ENCODE measurements at regions not wholly inside any gene's neighbourhood (a gene's known extent, or its start where the extent isn't known, plus 50 kb on each side); places are given as distances from the start of the nearest gene placed in this dataset.

- WGBS = 73% methylated on average over 2 of the region's 2 CpGs
- no peaks in the 10 kb centered on the region for H3K36me3 ChIP-seq (ENCODE audit: insufficient read depth)
- H3K4me3 ChIP-seq (ENCODE audit: low read depth, low read length) = no peak overlapping the region
- H3K27ac ChIP-seq (ENCODE audit: low read depth) = no peak overlapping the region
- H3K4me1 ChIP-seq (ENCODE audit: insufficient read depth) = no peaks in the 10 kb centered on the region
- no peak for DNase-seq (ENCODE audit: extremely low spot score)
Measured at GRCh38 chr7:12893292-12893691, 205.9 kb downstream of the ARL4A start.

- 73% methylated on average over 3 of the region's 3 CpGs for WGBS
Measured at GRCh38 chr7:12895296-12895695, 207.9 kb downstream of the ARL4A start.

DNA sequence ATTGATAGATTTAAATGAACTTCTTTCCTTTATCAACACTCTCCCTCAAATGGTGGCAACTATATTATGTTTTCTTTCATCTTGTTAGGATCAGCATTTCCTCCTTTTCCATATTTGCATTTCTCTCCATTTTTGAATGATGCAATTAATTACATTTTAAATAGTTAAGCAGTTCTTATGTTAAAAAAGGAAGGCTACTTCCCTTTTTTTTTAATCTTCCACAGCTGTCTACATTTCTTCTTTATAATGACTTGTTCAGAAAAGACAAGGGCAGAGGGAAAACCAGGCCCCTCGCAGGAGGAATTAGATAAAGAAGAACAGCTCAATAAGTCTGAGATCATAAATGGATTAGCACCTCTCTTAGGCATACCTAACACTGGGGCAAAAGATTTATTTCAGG, 208.9 kb downstream of the ARL4A start:
- Histone ChIP-seq H3K36me3 (ENCODE audit: insufficient read depth) (no peaks in the 10 kb centered on the region), H3K4me3 (ENCODE audit: low read depth, low read length) (no peak overlapping the region), H3K27ac (ENCODE audit: low read depth) (no peak overlapping the region), H3K4me1 (ENCODE audit: insufficient read depth) (no peaks in the 10 kb centered on the region)
- WGBS = 43% methylated on average over 1 of the region's 1 CpG
- no peak for DNase-seq (ENCODE audit: extremely low spot score)

More at GRCh38 chr7:12895296-12895695, 207.9 kb downstream of the ARL4A start:
- H3K36me3 ChIP-seq (ENCODE audit: insufficient read depth) = no peaks in the 10 kb centered on the region
- DNase-seq (ENCODE audit: extremely low spot score) = no peak
- H3K27ac ChIP-seq (ENCODE audit: low read depth) = no peak overlapping the region
- H3K4me1 ChIP-seq (ENCODE audit: insufficient read depth) = no peaks in the 10 kb centered on the region
- no peak overlapping the region for H3K4me3 ChIP-seq (ENCODE audit: low read depth, low read length)

GRCh38 chr7:12898004-12898403, 210.6 kb downstream of the ARL4A start:
- Histone ChIP-seq H3K4me3 (ENCODE audit: low read depth, low read length) (no peak overlapping the region), H3K36me3 (ENCODE audit: insufficient read depth) (no peaks in the 10 kb centered on the region), H3K27ac (ENCODE audit: low read depth) (no peak overlapping the region), H3K4me1 (ENCODE audit: insufficient read depth) (no peaks in the 10 kb centered on the region)
- 92% methylated on average over 2 of the region's 2 CpGs for WGBS
- no peak for DNase-seq (ENCODE audit: extremely low spot score)

DNA sequence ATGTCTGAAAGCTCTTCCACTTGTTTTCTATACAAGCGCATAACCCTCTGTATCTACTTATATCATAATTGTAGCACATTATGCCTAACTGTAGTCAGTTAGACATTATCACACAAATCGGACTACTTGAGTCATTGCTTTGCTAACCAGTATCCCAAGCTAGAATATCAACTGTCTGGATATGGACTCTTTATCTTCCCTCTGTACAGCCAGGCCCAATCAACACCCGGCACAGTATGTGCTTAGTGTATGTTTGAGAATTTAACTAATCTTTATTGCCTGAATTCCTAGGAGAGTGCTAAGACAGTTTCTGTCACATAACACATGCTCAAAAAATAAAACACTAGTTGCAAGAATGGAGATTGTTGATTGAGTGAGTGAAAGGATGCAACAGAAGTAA, 211.2 kb downstream of the ARL4A start:
- Histone ChIP-seq H3K4me3 (ENCODE audit: low read depth, low read length) (no peak overlapping the region), H3K36me3 (ENCODE audit: insufficient read depth) (no peaks in the 10 kb centered on the region), H3K4me1 (ENCODE audit: insufficient read depth) (no peaks in the 10 kb centered on the region), H3K27ac (ENCODE audit: low read depth) (no peak overlapping the region)
- no peak for DNase-seq (ENCODE audit: extremely low spot score)
- WGBS = 54% methylated on average over 3 of the region's 3 CpGs

GRCh38 chr7:12905671-12906070, 218.2 kb downstream of the ARL4A start:
- Histone ChIP-seq H3K4me1 (ENCODE audit: insufficient read depth) (no peaks in the 10 kb centered on the region), H3K27ac (ENCODE audit: low read depth) (no peak overlapping the region), H3K36me3 (ENCODE audit: insufficient read depth) (no peaks in the 10 kb centered on the region), H3K4me3 (ENCODE audit: low read depth, low read length) (no peak overlapping the region)
- no peak for DNase-seq (ENCODE audit: extremely low spot score)
- 93% methylated on average over 5 of the region's 5 CpGs for WGBS

- 94% methylated on average over 2 of the region's 2 CpGs for WGBS
Measured at GRCh38 chr7:12907774-12908173, 220.3 kb downstream of the ARL4A start.

DNA sequence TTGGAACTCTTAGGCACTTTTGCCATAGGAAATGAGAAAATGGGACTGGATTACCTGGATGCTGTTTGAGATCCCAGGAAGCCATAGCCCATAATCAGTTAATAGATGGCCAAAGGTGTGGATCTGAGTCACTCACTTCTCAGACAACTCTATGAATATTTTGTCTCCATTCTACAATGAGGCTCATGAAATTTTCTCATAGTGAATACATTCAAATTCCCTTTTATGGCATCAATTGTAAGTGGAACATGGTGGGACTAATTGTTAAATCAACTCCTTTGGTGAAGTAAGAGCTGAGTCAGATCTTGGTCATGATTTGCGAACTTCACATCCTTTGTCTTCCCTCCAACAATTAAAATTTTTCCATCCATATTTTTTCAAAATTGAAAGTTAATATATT, 222.1 kb downstream of the ARL4A start:
- Histone ChIP-seq H3K4me1 (ENCODE audit: insufficient read depth) (no peaks in the 10 kb centered on the region), H3K36me3 (ENCODE audit: insufficient read depth) (no peaks in the 10 kb centered on the region), H3K27ac (ENCODE audit: low read depth) (no peak overlapping the region), H3K4me3 (ENCODE audit: low read depth, low read length) (no peak overlapping the region)
- DNase-seq (ENCODE audit: extremely low spot score) = no peak
- 96% methylated on average over 1 of the region's 1 CpG for WGBS

More at GRCh38 chr7:12907774-12908173, 220.3 kb downstream of the ARL4A start:
- no peaks in the 10 kb centered on the region for H3K36me3 ChIP-seq (ENCODE audit: insufficient read depth)
- no peak overlapping the region for H3K27ac ChIP-seq (ENCODE audit: low read depth)
- H3K4me1 ChIP-seq (ENCODE audit: insufficient read depth) = no peaks in the 10 kb centered on the region
- no peak overlapping the region for H3K4me3 ChIP-seq (ENCODE audit: low read depth, low read length)
- DNase-seq (ENCODE audit: extremely low spot score) = no peak

DNA sequence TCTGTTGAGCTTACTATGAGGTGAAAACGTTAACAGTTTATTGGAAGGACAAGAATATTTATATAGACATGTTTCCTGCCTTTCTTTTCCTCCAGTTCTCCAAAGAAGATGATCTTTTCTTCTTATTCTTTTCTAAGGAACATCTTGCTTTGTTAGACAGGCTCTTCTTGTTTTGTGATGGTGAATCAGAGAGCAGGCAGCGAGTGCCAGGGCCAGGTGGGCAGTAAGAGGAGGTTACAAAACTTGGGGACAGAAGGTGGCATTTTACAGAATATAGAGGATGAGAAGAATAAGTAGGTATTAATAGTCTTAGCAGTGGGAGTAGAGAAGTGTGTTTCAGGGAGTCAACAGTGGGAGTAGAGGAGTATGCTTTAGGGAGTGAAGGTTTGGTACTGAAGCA, 223.6 kb downstream of the ARL4A start:
- Histone ChIP-seq H3K36me3 (ENCODE audit: insufficient read depth) (no peaks in the 10 kb centered on the region), H3K4me3 (ENCODE audit: low read depth, low read length) (no peak overlapping the region), H3K4me1 (ENCODE audit: insufficient read depth) (no peaks in the 10 kb centered on the region), H3K27ac (ENCODE audit: low read depth) (no peak overlapping the region)
- no peak for DNase-seq (ENCODE audit: extremely low spot score)
- 67% methylated on average over 2 of the region's 2 CpGs for WGBS

- Histone ChIP-seq H3K4me1 (ENCODE audit: insufficient read depth) (no peaks in the 10 kb centered on the region), H3K27ac (ENCODE audit: low read depth) (no peak overlapping the region), H3K4me3 (ENCODE audit: low read depth, low read length) (no peak overlapping the region), H3K36me3 (ENCODE audit: insufficient read depth) (no peaks in the 10 kb centered on the region)
- WGBS = 45% methylated on average over 3 of the region's 3 CpGs
- no peak for DNase-seq (ENCODE audit: extremely low spot score)
Measured at GRCh38 chr7:12913002-12913401, 225.6 kb downstream of the ARL4A start.

DNA sequence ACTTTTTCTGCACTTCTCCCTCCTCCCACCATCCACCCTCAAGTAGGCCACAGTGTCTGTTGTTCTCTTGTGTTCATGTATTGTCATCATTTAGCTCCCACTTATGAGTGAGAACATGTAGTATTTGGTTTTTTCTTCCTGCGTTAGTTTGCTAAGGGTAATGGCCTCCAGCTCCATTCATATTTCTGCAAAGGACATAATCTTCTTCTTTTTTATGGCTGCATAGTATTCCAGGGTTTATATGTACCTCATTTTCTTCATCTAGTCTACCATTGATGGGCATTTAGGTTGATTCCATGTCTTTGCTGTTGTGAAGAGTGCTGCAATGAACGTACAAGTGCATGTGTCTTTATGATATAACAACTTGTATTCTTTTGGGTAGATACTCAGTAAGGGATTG, 230.4 kb downstream of the ARL4A start:
- no peak overlapping the region for H3K4me3 ChIP-seq (ENCODE audit: low read depth, low read length)
- H3K27ac ChIP-seq (ENCODE audit: low read depth) = no peak overlapping the region
- H3K36me3 ChIP-seq (ENCODE audit: insufficient read depth) = no peaks in the 10 kb centered on the region
- 96% methylated on average over 2 of the region's 2 CpGs for WGBS
- no peak for DNase-seq (ENCODE audit: extremely low spot score)
- no peaks in the 10 kb centered on the region for H3K4me1 ChIP-seq (ENCODE audit: insufficient read depth)

DNA sequence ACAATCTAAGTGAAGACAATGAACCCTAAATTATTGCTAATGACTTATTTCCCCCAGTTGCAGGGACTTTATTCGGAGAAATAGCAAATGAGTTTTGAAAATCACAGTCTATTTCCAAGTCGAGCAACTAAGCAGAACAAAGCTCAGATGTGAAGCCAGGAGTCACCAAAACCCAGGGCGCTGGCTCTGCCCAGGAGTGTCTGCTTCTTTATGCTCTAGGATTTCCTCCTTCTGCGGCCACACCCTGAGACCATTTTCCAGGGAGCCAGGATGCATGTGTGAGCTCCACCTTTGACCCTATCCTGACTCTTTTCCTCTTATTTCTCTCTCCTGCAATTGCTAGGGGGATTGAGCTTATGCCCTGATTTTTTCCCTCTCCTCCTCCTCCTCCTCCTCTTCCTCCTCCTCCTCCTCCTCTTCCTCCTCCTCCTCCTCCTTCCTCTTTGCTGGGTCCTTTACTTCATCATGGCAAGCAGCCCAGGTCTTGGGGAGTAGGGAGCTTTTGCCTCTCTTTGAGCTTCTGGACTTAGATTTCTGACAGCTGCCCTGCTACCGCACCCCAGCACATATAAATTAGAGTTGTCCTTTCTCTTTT, 234.4 kb downstream of the ARL4A start:
- 69% methylated on average over 5 of the region's 5 CpGs for WGBS
- Histone ChIP-seq H3K36me3 (ENCODE audit: insufficient read depth) (no peaks in the 10 kb centered on the region), H3K4me3 (ENCODE audit: low read depth, low read length) (no peak overlapping the region), H3K27ac (ENCODE audit: low read depth) (no peak overlapping the region), H3K4me1 (ENCODE audit: insufficient read depth) (no peaks in the 10 kb centered on the region)
- DNase-seq (ENCODE audit: extremely low spot score) = no peak

- DNase-seq (ENCODE audit: extremely low spot score) = no peak
- no peaks in the 10 kb centered on the region for H3K4me1 ChIP-seq (ENCODE audit: insufficient read depth)
- H3K36me3 ChIP-seq (ENCODE audit: insufficient read depth) = no peaks in the 10 kb centered on the region
- 86% methylated on average over 4 of the region's 4 CpGs for WGBS
- no peak overlapping the region for H3K27ac ChIP-seq (ENCODE audit: low read depth)
- H3K4me3 ChIP-seq (ENCODE audit: low read depth, low read length) = no peak overlapping the region
Measured at GRCh38 chr7:12923971-12924370, 236.5 kb downstream of the ARL4A start.

- H3K4me3 ChIP-seq (ENCODE audit: low read depth, low read length) = no peak overlapping the region
- DNase-seq (ENCODE audit: extremely low spot score) = no peak
- H3K4me1 ChIP-seq (ENCODE audit: insufficient read depth) = no peaks in the 10 kb centered on the region
- no peak overlapping the region for H3K27ac ChIP-seq (ENCODE audit: low read depth)
- H3K36me3 ChIP-seq (ENCODE audit: insufficient read depth) = no peaks in the 10 kb centered on the region
Measured at GRCh38 chr7:12926206-12926605, 238.8 kb downstream of the ARL4A start.

Measured in urinary bladder (tissue), 3 donors.